Endothelial cell of umbilical vein (primary cell): ENCODE measurements at regions not wholly inside any gene's neighbourhood (a gene's known extent, or its start where the extent isn't known, plus 50 kb on each side); places are given as distances from the start of the nearest gene placed in this dataset.

Experiments
- BruUV-seq: library from RNA; stranded (reverse); fragments of 400-500 nt; replicated peaks from 2 replicates; lab custom pipeline; 2021; lab: Mats Ljungman, UMichigan
- CTCF ChIA-PET: fragments of 300-600, 350-600 bp; sonication (Branson Sonifier 250); formaldehyde crosslinking; loops from one replicate; lab custom pipeline; 2021; ENCODE audit warnings: antibody characterized with exemption, inconsistent platforms; lab: Charles Lee
- POLR2A ChIA-PET: fragments of 300-600, 350-600 bp; sonication (Branson Sonifier 250); formaldehyde crosslinking; loops from one replicate; lab custom pipeline; 2021; ENCODE audit warnings: antibody characterized with exemption, inconsistent platforms; lab: Charles Lee
- DNase-seq: peaks from one replicate; pipeline ENCODE4 v3.0.0-alpha.2; 2011; ENCODE audit warnings: low read depth, low spot score
- FAIRE-seq: peaks from 2 replicates; lab custom pipeline; 2011; peaks lifted over from hg19 to GRCh38; lab: Jason Lieb, UNC
- H2AFZ ChIP-seq: 2 replicates; pipeline ENCODE4 v1.6.0; 2012; ENCODE audit warnings: low read depth, low read length, control low read depth, inconsistent platforms
- H3K27ac ChIP-seq: 2 replicates; pipeline ENCODE4 v1.5.1; 2011; ENCODE audit warnings: low read depth, mild to moderate bottlenecking, control low read depth, low read length, moderate library complexity; ENCODE audit not compliant: insufficient read depth
- H3K27me3 ChIP-seq, 2 experiments: 2 replicates each; pipeline versions ENCODE4 v1.6.0 to v1.6.1; 2011; ENCODE audit warnings: low read length in 2 of 2, mixed read lengths in 1 of 2; ENCODE audit not compliant: control insufficient read depth in 2 of 2, insufficient read depth in 2 of 2
- H3K36me3 ChIP-seq, 2 experiments: 2 replicates in 1 of 2; 3 replicates in 1 of 2; pipeline ENCODE4 v1.5.1; 2011; ENCODE audit warnings: low read length in 2 of 2, mild to moderate bottlenecking in 1 of 2, moderate library complexity in 1 of 2; ENCODE audit not compliant: control insufficient read depth in 2 of 2, insufficient read depth in 2 of 2; ENCODE audit errors: extremely low read depth in 1 of 2
- H3K4me1 ChIP-seq: 3 replicates; pipeline ENCODE4 v1.5.1; 2011; ENCODE audit warnings: mild to moderate bottlenecking, low read length; ENCODE audit not compliant: control insufficient read depth, insufficient read depth; ENCODE audit errors: extremely low read depth
- H3K4me2 ChIP-seq: 2 replicates; pipeline ENCODE4 v1.6.1; 2011; ENCODE audit warnings: low read length, control low read depth, mixed read lengths; ENCODE audit not compliant: insufficient read depth
- H3K4me3 ChIP-seq, 3 experiments: fragments of 200-600 bp in 1 of 3; sonication (generic), shearing (Covaris generic) in 1 of 3; replicated peaks in 1 of 3; 2 replicates each; pipeline ENCODE4 v1.5.1; 2011 to 2016; ENCODE audit warnings: control low read depth in 3 of 3, low read length in 3 of 3, mild to moderate bottlenecking in 2 of 3, inconsistent platforms in 1 of 3, low read depth in 1 of 3, moderate library complexity in 1 of 3; ENCODE audit not compliant: insufficient read depth in 1 of 3
- H3K79me2 ChIP-seq: 2 replicates; pipeline ENCODE4 v1.6.0; 2012; ENCODE audit warnings: low read length, inconsistent platforms; ENCODE audit not compliant: control insufficient read depth, insufficient read depth
- H3K9ac ChIP-seq: replicated peaks from 2 replicates; pipeline ENCODE3; 2011; ENCODE audit warnings: low read length, control low read depth; ENCODE audit not compliant: insufficient read depth; ENCODE audit errors: extremely low read depth
- H3K9me1 ChIP-seq: replicated peaks from 3 replicates; pipeline ENCODE4 v1.6.0; 2011; ENCODE audit warnings: mild to moderate bottlenecking, low read length; ENCODE audit not compliant: control insufficient read depth, insufficient read depth; ENCODE audit errors: extremely low read depth
- H3K9me3 ChIP-seq: replicated peaks from 2 replicates; pipeline ENCODE4 v1.5.1; 2012; ENCODE audit warnings: low read length, inconsistent platforms; ENCODE audit not compliant: control insufficient read depth, insufficient read depth
- H4K20me1 ChIP-seq: replicated peaks from 2 replicates; pipeline ENCODE3; 2011; ENCODE audit warnings: mild to moderate bottlenecking, low read length; ENCODE audit not compliant: control insufficient read depth, insufficient read depth; ENCODE audit errors: extremely low read depth
- CTCF ChIP-seq, 2 donors: IDR thresholded peaks; 1 replicate in 1 of 2; 2 replicates in 1 of 2; pipeline ENCODE4 v1.5.1; 2011; ENCODE audit warnings: low read length in 2 of 2, mild to moderate bottlenecking in 2 of 2, moderate library complexity in 2 of 2, control low read depth in 1 of 2, inconsistent platforms in 1 of 2, low read depth in 1 of 2; ENCODE audit not compliant: insufficient read depth in 1 of 2; ENCODE audit errors: extremely low read depth in 1 of 2
- EZH2 ChIP-seq: IDR thresholded peaks from 2 replicates; pipeline ENCODE4 v1.6.1; 2012; ENCODE audit warnings: borderline replicate concordance, low read depth, mild to moderate bottlenecking, moderate library complexity, low read length, inconsistent platforms; ENCODE audit not compliant: severe bottlenecking
- FOS ChIP-seq: IDR thresholded peaks from 2 replicates; pipeline ENCODE4 v1.6.1; 2011; ENCODE audit warnings: mild to moderate bottlenecking, low read length, moderate library complexity, borderline replicate concordance; ENCODE audit not compliant: insufficient read depth
- GATA2 ChIP-seq: IDR thresholded peaks from 2 replicates; pipeline ENCODE4 v1.7.0; 2011; ENCODE audit warnings: low read depth, mild to moderate bottlenecking, moderate library complexity, mixed read lengths, low read length; ENCODE audit not compliant: insufficient read length, insufficient read depth
- JUN ChIP-seq: IDR thresholded peaks from 2 replicates; pipeline ENCODE4 v1.6.1; 2011; ENCODE audit warnings: borderline replicate concordance, low read depth; ENCODE audit not compliant: insufficient read length, insufficient read depth
- MAX ChIP-seq: IDR thresholded peaks from 2 replicates; pipeline ENCODE4 v1.6.1; 2011; ENCODE audit not compliant: insufficient read depth, insufficient read length
- MYC ChIP-seq: IDR thresholded peaks from one replicate; pipeline ENCODE4 v1.6.1; 2011; ENCODE audit warnings: mild to moderate bottlenecking, low read depth, low read length
- POLR2A ChIP-seq: IDR thresholded peaks from 2 replicates; pipeline ENCODE4 v1.6.1; 2012; ENCODE audit warnings: low read depth, mild to moderate bottlenecking, control low read depth, low read length
- POLR2AphosphoS5 ChIP-seq: IDR thresholded peaks from 2 replicates; pipeline ENCODE4 v1.6.1; 2012; ENCODE audit warnings: low read depth, mild to moderate bottlenecking, control low read depth, low read length, moderate library complexity; ENCODE audit not compliant: insufficient read depth
- dilution Hi-C: fragments of 300-500 bp; cut with MboI; formaldehyde crosslinking; loops from one replicate; pipeline ENCODE4 v1.15.0; 2019; ENCODE audit warnings: low sequenced_read_pairs; ENCODE audit not compliant: extremely low pct_ligation_motif_present
- intact Hi-C: fragments of 100-400 bp; cut with micrococcal nuclease; formaldehyde crosslinking; loops from one replicate; pipeline ENCODE4 v1.10.0; 2022

- intact Hi-C loops, result no loop called here
- CTCF ChIA-PET, result no interaction called here
- Histone ChIP-seq H3K27me3 (no peaks in the 10 kb centered on the region), H3K36me3 (no peaks in the 10 kb centered on the region), H4K20me1 (no peaks in the 10 kb centered on the region), H2AFZ (no peak overlapping the region), H3K9me3 (no peaks in the 10 kb centered on the region), H3K27ac (no peak overlapping the region), H3K9ac (no peak overlapping the region), H3K4me2 (no peak overlapping the region), H3K4me1 (no peaks in the 10 kb centered on the region), H3K79me2 (no peaks in the 10 kb centered on the region), H3K4me3 (no peak overlapping the region), H3K9me1 (no peaks in the 10 kb centered on the region)
- no peak for TF ChIP-seq CTCF (IDR thresholded peaks at IDR 0.05; ENCODE audit: extremely low read depth in 1 of 2, insufficient read depth in 1 of 2, low read depth in 1 of 2, low read length in 2 of 2)
- TF ChIP-seq JUN, result no peak
- TF ChIP-seq POLR2AphosphoS5, result no peak
- TF ChIP-seq EZH2, result no peak
- no peak for TF ChIP-seq FOS
- no peak for TF ChIP-seq POLR2A
- TF ChIP-seq MYC, result no peak
- no peak for TF ChIP-seq GATA2
- TF ChIP-seq MAX, result no peak
- FAIRE-seq (no peak), DNase-seq (no peak)
- POLR2A ChIA-PET, result no interaction called here
- no TSS peak for BruUV-seq
- dilution Hi-C loops, result no loop called here
Observed at GRCh38 chr15:46766021-46766420, 951.3 kb upstream of the SEMA6D start.
